ENCODE measurements at regions not wholly inside any gene's neighbourhood (a gene's known extent, or its start where the extent isn't known, plus 50 kb on each side); places are given as distances from the start of the nearest gene placed in this dataset.

GRCh38 chr7:34333925-34334324 is 324.1 kb upstream of the NPSR1 start:
- ChIA-PET CTCF (no interaction called here), POLR2A (no interaction called here)
- no peaks in the 10 kb centered on the region for H3K36me3 ChIP-seq (ENCODE audit: insufficient read depth, low read length)
- Mint-ChIP-seq H3K4me1 (no peaks in the 10 kb centered on the region), H3K36me3 (no peaks in the 10 kb centered on the region), H3K4me3 (no peak overlapping the region), H3K27ac (no peak overlapping the region), H3K9me3 (peaks cover 0 to 17% (median 3%) of the 10 kb centered on the region in 5 donors), H3K27me3 (no peaks in the 10 kb centered on the region)
- DNase-seq, result no peak
- no peak overlapping the region for H3K4me3 ChIP-seq (ENCODE audit: low read length)
- H3K27ac ChIP-seq (ENCODE audit: low read depth, low read length), result no peak overlapping the region
- H3K27me3 ChIP-seq (ENCODE audit: insufficient read depth, low read length, poor library complexity, severe bottlenecking), result no peaks in the 10 kb centered on the region
- no peaks in the 10 kb centered on the region for H3K4me1 ChIP-seq (ENCODE audit: insufficient read depth, low read length)
- H3K9me3 ChIP-seq (ENCODE audit: low read length), result no peaks in the 10 kb centered on the region

- no peaks in the 10 kb centered on the region for H3K4me1 ChIP-seq (ENCODE audit: insufficient read depth, low read length)
- no peaks in the 10 kb centered on the region for H3K27me3 ChIP-seq (ENCODE audit: insufficient read depth, low read length, poor library complexity, severe bottlenecking)
- POLR2A ChIA-PET, result no interaction called here
- Mint-ChIP-seq H3K27ac (no peak overlapping the region), H3K9me3 (peaks cover 1 to 20% (median 6%) of the 10 kb centered on the region in 5 donors), H3K4me1 (no peaks in the 10 kb centered on the region), H3K4me3 (no peak overlapping the region), H3K27me3 (no peaks in the 10 kb centered on the region), H3K36me3 (no peaks in the 10 kb centered on the region)
- no peak for DNase-seq
- H3K4me3 ChIP-seq (ENCODE audit: low read length), result no peak overlapping the region
- H3K27ac ChIP-seq (ENCODE audit: low read depth, low read length), result no peak overlapping the region
- H3K9me3 ChIP-seq (ENCODE audit: low read length), result no peaks in the 10 kb centered on the region
- CTCF ChIA-PET, result no interaction called here
- H3K36me3 ChIP-seq (ENCODE audit: insufficient read depth, low read length), result no peaks in the 10 kb centered on the region
These were observed 320.9 kb upstream of the NPSR1 start for GRCh38 chr7:34337163-34337562.

GRCh38 chr7:34338961-34339526 is 319.0 kb upstream of the NPSR1 start:
- H3K36me3 ChIP-seq (ENCODE audit: insufficient read depth, low read length), result no peaks in the 10 kb centered on the region
- no peaks in the 10 kb centered on the region for H3K36me3 Mint-ChIP-seq
- H3K4me1 Mint-ChIP-seq, result no peaks in the 10 kb centered on the region
- CTCF ChIA-PET, result no interaction called here
- H3K9me3 ChIP-seq (ENCODE audit: low read length), result no peaks in the 10 kb centered on the region
- no peak overlapping the region for H3K27ac ChIP-seq (ENCODE audit: low read depth, low read length)
- DNase-seq, result no peak
- H3K27me3 Mint-ChIP-seq, result no peaks in the 10 kb centered on the region
- H3K4me3 Mint-ChIP-seq, result no peak overlapping the region
- POLR2A ChIA-PET, result no interaction called here
- H3K9me3 Mint-ChIP-seq, result peaks cover 1 to 25% (median 15%) of the 10 kb centered on the region in 5 donors
- no peak overlapping the region for H3K4me3 ChIP-seq (ENCODE audit: low read length)
- H3K27me3 ChIP-seq (ENCODE audit: insufficient read depth, low read length, poor library complexity, severe bottlenecking), result no peaks in the 10 kb centered on the region
- H3K27ac Mint-ChIP-seq, result no peak overlapping the region
- no peaks in the 10 kb centered on the region for H3K4me1 ChIP-seq (ENCODE audit: insufficient read depth, low read length)

GRCh38 chr7:34341326-34341725 is 316.7 kb upstream of the NPSR1 start:
- H3K36me3 Mint-ChIP-seq, result no peaks in the 10 kb centered on the region
- H3K4me1 Mint-ChIP-seq, result no peaks in the 10 kb centered on the region
- DNase-seq, result no peak
- CTCF ChIA-PET, result interaction anchor here (0.9 kb wide), 1 partner anchor 20 kb away, joined by 4 read pairs; no protein-coding TSS in a partner anchor
- H3K27me3 Mint-ChIP-seq, result no peaks in the 10 kb centered on the region
- Histone ChIP-seq H3K4me1 (ENCODE audit: insufficient read depth, low read length) (no peaks in the 10 kb centered on the region), H3K4me3 (ENCODE audit: low read length) (no peak overlapping the region), H3K36me3 (ENCODE audit: insufficient read depth, low read length) (no peaks in the 10 kb centered on the region), H3K9me3 (ENCODE audit: low read length) (no peaks in the 10 kb centered on the region), H3K27ac (ENCODE audit: low read depth, low read length) (no peak overlapping the region), H3K27me3 (ENCODE audit: insufficient read depth, low read length, poor library complexity, severe bottlenecking) (no peaks in the 10 kb centered on the region)
- H3K27ac Mint-ChIP-seq, result no peak overlapping the region
- H3K9me3 Mint-ChIP-seq, result peaks cover 1 to 24% (median 15%) of the 10 kb centered on the region in 5 donors
- POLR2A ChIA-PET, result no interaction called here
- no peak overlapping the region for H3K4me3 Mint-ChIP-seq

GRCh38 chr7:34342387-34342786 is 315.6 kb upstream of the NPSR1 start:
- Histone ChIP-seq H3K27me3 (ENCODE audit: insufficient read depth, low read length, poor library complexity, severe bottlenecking) (no peaks in the 10 kb centered on the region), H3K27ac (ENCODE audit: low read depth, low read length) (no peak overlapping the region), H3K36me3 (ENCODE audit: insufficient read depth, low read length) (no peaks in the 10 kb centered on the region), H3K4me3 (ENCODE audit: low read length) (no peak overlapping the region), H3K9me3 (ENCODE audit: low read length) (no peaks in the 10 kb centered on the region), H3K4me1 (ENCODE audit: insufficient read depth, low read length) (no peaks in the 10 kb centered on the region)
- no peaks in the 10 kb centered on the region for H3K36me3 Mint-ChIP-seq
- peaks cover 1 to 20% (median 15%) of the 10 kb centered on the region in 5 donors for H3K9me3 Mint-ChIP-seq
- H3K4me3 Mint-ChIP-seq, result no peak overlapping the region
- CTCF ChIA-PET, result interaction anchor here (0.7 kb wide), 1 partner anchor 28 kb away, joined by 3 read pairs; no protein-coding TSS in a partner anchor
- H3K4me1 Mint-ChIP-seq, result no peaks in the 10 kb centered on the region
- no peak overlapping the region for H3K27ac Mint-ChIP-seq
- POLR2A ChIA-PET, result no interaction called here
- no peak for DNase-seq
- H3K27me3 Mint-ChIP-seq, result no peaks in the 10 kb centered on the region

GRCh38 chr7:34343667-34344066 is 314.4 kb upstream of the NPSR1 start:
- Histone ChIP-seq H3K36me3 (ENCODE audit: insufficient read depth, low read length) (no peaks in the 10 kb centered on the region), H3K27me3 (ENCODE audit: insufficient read depth, low read length, poor library complexity, severe bottlenecking) (no peaks in the 10 kb centered on the region), H3K9me3 (ENCODE audit: low read length) (no peaks in the 10 kb centered on the region), H3K27ac (ENCODE audit: low read depth, low read length) (no peak overlapping the region), H3K4me3 (ENCODE audit: low read length) (no peak overlapping the region), H3K4me1 (ENCODE audit: insufficient read depth, low read length) (no peaks in the 10 kb centered on the region)
- Mint-ChIP-seq H3K36me3 (no peaks in the 10 kb centered on the region), H3K4me1 (no peaks in the 10 kb centered on the region), H3K4me3 (no peak overlapping the region), H3K27me3 (no peaks in the 10 kb centered on the region), H3K9me3 (peaks cover 1 to 18% (median 7%) of the 10 kb centered on the region in 5 donors), H3K27ac (no peak overlapping the region)
- POLR2A ChIA-PET, result no interaction called here
- no peak for DNase-seq
- CTCF ChIA-PET, result no interaction called here

GRCh38 chr7:34354011-34354410 is 304.0 kb upstream of the NPSR1 start:
- ChIA-PET CTCF (no interaction called here), POLR2A (no interaction called here)
- Histone ChIP-seq H3K4me3 (ENCODE audit: low read length) (no peak overlapping the region), H3K9me3 (ENCODE audit: low read length) (no peaks in the 10 kb centered on the region), H3K27me3 (ENCODE audit: insufficient read depth, low read length, poor library complexity, severe bottlenecking) (no peaks in the 10 kb centered on the region), H3K27ac (ENCODE audit: low read depth, low read length) (no peak overlapping the region), H3K4me1 (ENCODE audit: insufficient read depth, low read length) (no peaks in the 10 kb centered on the region), H3K36me3 (ENCODE audit: insufficient read depth, low read length) (no peaks in the 10 kb centered on the region)
- H3K27me3 Mint-ChIP-seq, result no peaks in the 10 kb centered on the region
- no peak for DNase-seq
- no peaks in the 10 kb centered on the region for H3K36me3 Mint-ChIP-seq
- H3K4me3 Mint-ChIP-seq, result no peak overlapping the region
- peaks cover 0 to 6% (median 5%) of the 10 kb centered on the region in 5 donors for H3K9me3 Mint-ChIP-seq
- no peak overlapping the region for H3K27ac Mint-ChIP-seq
- H3K4me1 Mint-ChIP-seq, result no peaks in the 10 kb centered on the region

GRCh38 chr7:34354899-34355298 is 303.1 kb upstream of the NPSR1 start:
- Histone ChIP-seq H3K27me3 (ENCODE audit: insufficient read depth, low read length, poor library complexity, severe bottlenecking) (no peaks in the 10 kb centered on the region), H3K4me1 (ENCODE audit: insufficient read depth, low read length) (no peaks in the 10 kb centered on the region), H3K9me3 (ENCODE audit: low read length) (no peaks in the 10 kb centered on the region), H3K4me3 (ENCODE audit: low read length) (no peak overlapping the region), H3K36me3 (ENCODE audit: insufficient read depth, low read length) (no peaks in the 10 kb centered on the region), H3K27ac (ENCODE audit: low read depth, low read length) (no peak overlapping the region)
- Mint-ChIP-seq H3K4me3 (no peak overlapping the region), H3K4me1 (no peaks in the 10 kb centered on the region), H3K36me3 (no peaks in the 10 kb centered on the region), H3K27me3 (no peaks in the 10 kb centered on the region), H3K9me3 (peaks cover 0 to 6% (median 5%) of the 10 kb centered on the region in 5 donors), H3K27ac (no peak overlapping the region)
- CTCF ChIA-PET, result no interaction called here
- POLR2A ChIA-PET, result no interaction called here
- DNase-seq, result no peak

- ChIA-PET POLR2A (no interaction called here), CTCF (no interaction called here)
- H3K27me3 Mint-ChIP-seq, result peaks cover 0 to 2% of the 10 kb centered on the region in 2 donors
- no peaks in the 10 kb centered on the region for H3K27me3 ChIP-seq (ENCODE audit: insufficient read depth, low read length, poor library complexity, severe bottlenecking)
- no peak overlapping the region for H3K4me3 ChIP-seq (ENCODE audit: low read length)
- no peaks in the 10 kb centered on the region for H3K36me3 ChIP-seq (ENCODE audit: insufficient read depth, low read length)
- DNase-seq, result no peak
- H3K4me3 Mint-ChIP-seq, result no peak overlapping the region
- no peaks in the 10 kb centered on the region for H3K4me1 Mint-ChIP-seq
- H3K36me3 Mint-ChIP-seq, result no peaks in the 10 kb centered on the region
- H3K27ac Mint-ChIP-seq, result no peak overlapping the region
- H3K9me3 Mint-ChIP-seq, result peaks cover 0 to 6% (median 5%) of the 10 kb centered on the region in 5 donors
- H3K27ac ChIP-seq (ENCODE audit: low read depth, low read length), result no peak overlapping the region
- no peaks in the 10 kb centered on the region for H3K4me1 ChIP-seq (ENCODE audit: insufficient read depth, low read length)
- H3K9me3 ChIP-seq (ENCODE audit: low read length), result no peaks in the 10 kb centered on the region
These were observed 300.9 kb upstream of the NPSR1 start for GRCh38 chr7:34357068-34357467.
